ENCODE measurements at regions not wholly inside any gene's neighbourhood (a gene's known extent, or its start where the extent isn't known, plus 50 kb on each side); places are given as distances from the start of the nearest gene placed in this dataset.

DNA sequence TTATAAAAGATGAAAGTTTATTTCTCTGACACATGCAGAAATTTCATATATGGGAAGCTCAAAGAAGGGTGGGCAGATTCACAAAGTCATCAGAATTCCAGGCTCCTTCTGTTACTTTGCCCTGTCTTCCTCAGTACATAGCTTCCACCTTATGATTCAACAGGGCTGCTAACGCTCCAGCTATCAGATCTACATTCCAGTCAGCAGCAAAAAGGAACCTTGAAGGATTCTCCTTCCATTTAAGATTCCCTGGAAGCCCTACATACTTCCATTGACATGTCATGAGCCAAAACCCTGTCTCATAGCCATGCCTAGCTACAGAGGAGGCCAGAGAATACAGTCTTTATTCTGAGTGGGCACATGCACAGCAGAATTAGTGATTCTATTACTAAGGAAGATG, 103.3 kb downstream of the NCR2 start:
- Histone ChIP-seq H3K27me3 (ENCODE audit: control insufficient read depth, insufficient read depth, low read length) (peaks cover 60% of the 10 kb centered on the region), H3K23ac (ENCODE audit: low read depth, low read length) (no peak overlapping the region), H3K4ac (ENCODE audit: low read depth, low read length) (no peak overlapping the region), H3K18ac (ENCODE audit: low read depth, low read length) (no peak overlapping the region), H2AK9ac (replicated peaks; ENCODE audit: low read depth, low read length, poor library complexity) (no peak overlapping the region), H4K5ac (ENCODE audit: low read depth, low read length) (no peak overlapping the region), H3K9me1 (ENCODE audit: insufficient read depth, low read length) (no peaks in the 10 kb centered on the region; the same call in 1 of the 2 replicates), H3K14ac (replicated peaks; ENCODE audit: low read depth, low read length) (no peak overlapping the region), H3K4me1 (ENCODE audit: control insufficient read depth, insufficient read depth, low read length) (no peaks in the 10 kb centered on the region; the same call in 1 of the 2 replicates), H2AFZ (replicated peaks; ENCODE audit: low read length, poor library complexity) (no peak overlapping the region), H3K27ac (ENCODE audit: insufficient read depth, low read length) (no peak overlapping the region), H2BK20ac (ENCODE audit: low read depth, low read length) (no peak overlapping the region), H2BK5ac (ENCODE audit: low read depth, low read length, poor library complexity, severe bottlenecking) (no peak overlapping the region), H3K9me3 (ENCODE audit: control insufficient read depth, insufficient read depth, low read length) (peaks cover 5% of the 10 kb centered on the region; the same call in 1 of the 2 replicates), H3K4me2 (ENCODE audit: low read depth, low read length) (no peak overlapping the region), H4K8ac (ENCODE audit: low read depth in 2 of 2, low read length in 2 of 2) (no peak overlapping the region), H3K4me3 (ENCODE audit: insufficient read depth, low read depth, low read length) (no peak overlapping the region), H3K79me1 (ENCODE audit: low read depth in 1 of 2, low read length in 2 of 2) (no peaks in the 10 kb centered on the region), H4K20me1 (ENCODE audit: insufficient read depth, low read length) (no peaks in the 10 kb centered on the region), H2BK120ac (ENCODE audit: low read depth, low read length) (no peak overlapping the region), H3K9ac (ENCODE audit: low read depth, low read length) (no peak overlapping the region), H3K36me3 (ENCODE audit: control insufficient read depth, insufficient read depth, low read length) (no peaks in the 10 kb centered on the region), H4K91ac (ENCODE audit: insufficient read depth, low read depth, low read length) (no peak overlapping the region), H3K56ac (ENCODE audit: extremely low read depth, insufficient read depth, low read length) (no peak overlapping the region), H2AK5ac (ENCODE audit: low read depth, low read length) (no peak overlapping the region), H2BK15ac (ENCODE audit: low read depth, low read length) (no peak overlapping the region)
- no TSS peak for BruUV-seq (replicated peaks)
- TF ChIP-seq MXI1 (IDR thresholded peaks at IDR 0.05; ENCODE audit: borderline replicate concordance, low read depth, low read length) (no peak), BHLHE40 (IDR thresholded peaks at IDR 0.05; ENCODE audit: low read depth, low read length) (no peak), NFE2L2 (IDR thresholded peaks at IDR 0.05; ENCODE audit: low read depth, low read length) (no peak), CEBPB (IDR thresholded peaks at IDR 0.05; ENCODE audit: low read depth, low read length) (no peak), MAFK (IDR thresholded peaks at IDR 0.05; ENCODE audit: low read depth, low read length) (no peak), SMC3 (IDR thresholded peaks at IDR 0.05; ENCODE audit: low read depth, low read length) (no peak), RFX5 (IDR thresholded peaks at IDR 0.05; ENCODE audit: low read depth, low read length) (no peak), CHD1 (IDR thresholded peaks at IDR 0.05; ENCODE audit: low read depth, low read length) (no peak), RAD21 (IDR thresholded peaks at IDR 0.05; ENCODE audit: low read length) (no peak), MAZ (IDR thresholded peaks at IDR 0.05; ENCODE audit: borderline replicate concordance, low read depth, low read length) (no peak), RCOR1 (IDR thresholded peaks at IDR 0.05; ENCODE audit: insufficient replicate concordance, low read length) (no peak), POLR2A (IDR thresholded peaks at IDR 0.05; ENCODE audit: low read depth, low read length) (no peak), FOS (IDR thresholded peaks at IDR 0.05; ENCODE audit: low read depth, low read length) (no peak)
- TF ChIP-seq, protein P1, sequence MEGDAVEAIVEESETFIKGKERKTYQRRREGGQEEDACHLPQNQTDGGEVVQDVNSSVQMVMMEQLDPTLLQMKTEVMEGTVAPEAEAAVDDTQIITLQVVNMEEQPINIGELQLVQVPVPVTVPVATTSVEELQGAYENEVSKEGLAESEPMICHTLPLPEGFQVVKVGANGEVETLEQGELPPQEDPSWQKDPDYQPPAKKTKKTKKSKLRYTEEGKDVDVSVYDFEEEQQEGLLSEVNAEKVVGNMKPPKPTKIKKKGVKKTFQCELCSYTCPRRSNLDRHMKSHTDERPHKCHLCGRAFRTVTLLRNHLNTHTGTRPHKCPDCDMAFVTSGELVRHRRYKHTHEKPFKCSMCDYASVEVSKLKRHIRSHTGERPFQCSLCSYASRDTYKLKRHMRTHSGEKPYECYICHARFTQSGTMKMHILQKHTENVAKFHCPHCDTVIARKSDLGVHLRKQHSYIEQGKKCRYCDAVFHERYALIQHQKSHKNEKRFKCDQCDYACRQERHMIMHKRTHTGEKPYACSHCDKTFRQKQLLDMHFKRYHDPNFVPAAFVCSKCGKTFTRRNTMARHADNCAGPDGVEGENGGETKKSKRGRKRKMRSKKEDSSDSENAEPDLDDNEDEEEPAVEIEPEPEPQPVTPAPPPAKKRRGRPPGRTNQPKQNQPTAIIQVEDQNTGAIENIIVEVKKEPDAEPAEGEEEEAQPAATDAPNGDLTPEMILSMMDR (conservative IDR thresholded peaks at IDR 0.05; ENCODE audit: low read depth, low read length), result no peak
- TF ChIP-seq, protein P2, sequence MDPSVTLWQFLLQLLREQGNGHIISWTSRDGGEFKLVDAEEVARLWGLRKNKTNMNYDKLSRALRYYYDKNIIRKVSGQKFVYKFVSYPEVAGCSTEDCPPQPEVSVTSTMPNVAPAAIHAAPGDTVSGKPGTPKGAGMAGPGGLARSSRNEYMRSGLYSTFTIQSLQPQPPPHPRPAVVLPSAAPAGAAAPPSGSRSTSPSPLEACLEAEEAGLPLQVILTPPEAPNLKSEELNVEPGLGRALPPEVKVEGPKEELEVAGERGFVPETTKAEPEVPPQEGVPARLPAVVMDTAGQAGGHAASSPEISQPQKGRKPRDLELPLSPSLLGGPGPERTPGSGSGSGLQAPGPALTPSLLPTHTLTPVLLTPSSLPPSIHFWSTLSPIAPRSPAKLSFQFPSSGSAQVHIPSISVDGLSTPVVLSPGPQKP (IDR thresholded peaks at IDR 0.05; ENCODE audit: borderline replicate concordance, low read depth, low read length), result no peak
- TF ChIP-seq, protein P3, sequence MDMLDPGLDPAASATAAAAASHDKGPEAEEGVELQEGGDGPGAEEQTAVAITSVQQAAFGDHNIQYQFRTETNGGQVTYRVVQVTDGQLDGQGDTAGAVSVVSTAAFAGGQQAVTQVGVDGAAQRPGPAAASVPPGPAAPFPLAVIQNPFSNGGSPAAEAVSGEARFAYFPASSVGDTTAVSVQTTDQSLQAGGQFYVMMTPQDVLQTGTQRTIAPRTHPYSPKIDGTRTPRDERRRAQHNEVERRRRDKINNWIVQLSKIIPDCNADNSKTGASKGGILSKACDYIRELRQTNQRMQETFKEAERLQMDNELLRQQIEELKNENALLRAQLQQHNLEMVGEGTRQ (IDR thresholded peaks at IDR 0.05; ENCODE audit: low read depth, low read length), result no peak
- DNase-seq (no peak), ATAC-seq (ENCODE audit: low read depth) (no peak)
- dilution Hi-C loops (cut with HindIII; ENCODE audit: low sequenced_read_pairs, unreplicated experiment), result no loop called here
- CTCF ChIA-PET, result no interaction called here
- 60% methylated on average over 1 of the region's 1 CpG; no CpG with 5 or more reads in 1 of the 2 experiments for WGBS, 2 experiments (ENCODE audit: extremely low coverage in 2 of 2, insufficient read length in 1 of 2)
- in situ Hi-C loops (cut with MboI; ENCODE audit: low sequenced_read_pairs), result no loop called here
- intact Hi-C loops (cut with micrococcal nuclease), result no loop called here
- POLR2A ChIA-PET (ENCODE audit: unreplicated experiment), result no interaction called here

Data from IMR-90 (cell line).